Non-pigmented ciliary epithelial cell (primary cell): ENCODE measurements at regions not wholly inside any gene's neighbourhood (a gene's known extent, or its start where the extent isn't known, plus 50 kb on each side); places are given as distances from the start of the nearest gene placed in this dataset.
"Not testable (repeated sequence)": the region's sequence is repeated elsewhere in the genome, so short reads cannot be mapped to it uniquely, and the experiment has no call there.

ENCODE experiments used
- DNase-seq: peaks from one replicate; pipeline ENCODE4 v3.0.0-alpha.2; 2010; ENCODE audit warnings: low read depth

- DNase-seq: not testable (repeated sequence)
These were observed 101.7 kb upstream of the ZNF337 start for GRCh38 chr20:25798174-25798993.

- not testable (repeated sequence) for DNase-seq
These were observed 100.4 kb upstream of the ZNF337 start for GRCh38 chr20:25797062-25797461.

DNA sequence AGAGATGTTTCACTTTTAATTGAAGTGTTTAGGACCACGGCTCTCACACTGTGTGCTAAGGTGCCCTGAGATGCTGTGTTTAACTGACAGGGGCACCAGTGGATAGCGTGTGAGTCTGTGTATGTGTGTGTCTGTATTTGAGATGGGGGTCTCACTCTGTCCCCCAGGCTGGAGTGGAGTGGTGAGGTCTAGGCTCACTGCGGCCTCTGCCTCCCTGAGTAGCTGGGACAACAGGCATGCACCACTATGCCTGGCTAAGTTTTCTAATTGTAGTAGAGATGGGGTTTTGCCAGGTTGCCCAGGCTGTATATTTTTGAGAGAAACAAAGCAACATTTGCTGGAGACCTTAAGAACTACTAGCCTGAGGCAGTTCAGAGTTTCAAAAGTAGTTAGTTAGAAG is 80.6 kb upstream of the ZNF337 start:
- not testable (repeated sequence) for DNase-seq

GRCh38 chr20:25774711-25775110 is 78.1 kb upstream of the ZNF337 start:
- DNase-seq: not testable (repeated sequence)

DNA sequence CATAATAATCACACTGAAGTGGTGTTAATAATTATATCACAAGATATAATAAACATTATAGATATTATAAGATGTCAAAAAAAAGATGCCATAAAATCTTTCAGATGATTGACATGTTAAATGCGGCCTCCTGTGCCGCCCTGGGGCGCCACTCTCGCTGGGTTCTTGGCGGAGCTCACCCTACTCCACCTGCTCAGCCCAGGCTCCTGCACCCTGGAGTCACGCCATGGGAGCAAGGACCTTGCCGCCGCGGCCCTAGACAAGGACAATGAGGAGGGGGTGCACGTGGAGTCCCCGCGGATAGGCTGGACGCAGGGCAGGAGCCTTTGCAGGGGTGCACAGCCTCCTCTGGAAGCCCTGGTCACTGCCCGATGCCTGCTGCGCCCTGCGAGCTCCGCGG is 77.5 kb upstream of the ZNF337 start:
- DNase-seq: not testable (repeated sequence)

GRCh38 chr20:25772437-25772836 is 75.8 kb upstream of the ZNF337 start:
- DNase-seq: not testable (repeated sequence)

DNA sequence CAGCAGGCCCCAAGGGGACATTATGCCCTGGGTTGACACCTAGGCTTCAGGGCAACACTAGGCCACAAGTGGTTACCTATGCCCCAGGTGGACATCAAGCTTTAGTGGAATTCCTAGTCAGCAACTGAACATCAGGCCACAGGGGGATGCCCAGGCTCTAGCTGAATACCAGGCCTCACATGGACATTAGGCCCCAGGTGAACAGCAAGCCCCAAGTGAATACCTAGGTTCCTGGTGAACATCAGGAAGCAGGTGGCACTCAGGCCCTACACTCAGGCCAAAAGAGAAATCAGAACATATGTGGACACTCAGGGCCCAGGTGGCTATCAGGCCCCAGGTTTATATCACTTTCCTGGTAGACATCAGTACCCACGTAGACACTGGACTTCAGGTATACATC is 75.2 kb upstream of the ZNF337 start:
- not testable (repeated sequence) for DNase-seq

DNA sequence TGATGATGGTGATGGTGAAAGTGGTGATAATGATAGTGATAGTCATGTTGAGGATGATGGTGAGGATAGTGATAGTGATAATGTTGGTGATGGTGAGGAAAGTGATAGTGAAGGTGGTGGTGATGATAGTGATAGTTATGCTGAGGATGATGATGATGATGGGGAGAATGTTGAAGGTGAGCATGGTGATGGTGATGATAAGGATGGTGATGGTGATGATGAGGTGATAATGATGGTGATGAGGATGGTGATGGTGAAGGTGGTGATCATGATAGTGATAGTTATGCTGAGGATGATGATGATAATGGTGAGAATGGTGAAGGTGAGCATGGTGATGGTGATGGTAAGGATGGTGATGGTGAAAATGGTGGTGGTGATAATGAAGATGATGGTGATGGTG is 64.9 kb upstream of the ZNF337 start:
- no peak for DNase-seq

GRCh38 chr20:25761046-25761445 is 64.4 kb upstream of the ZNF337 start:
- not testable (repeated sequence) for DNase-seq

GRCh38 chr20:25750765-25751696 is 54.4 kb upstream of the ZNF337 start:
- no peak for DNase-seq

DNA sequence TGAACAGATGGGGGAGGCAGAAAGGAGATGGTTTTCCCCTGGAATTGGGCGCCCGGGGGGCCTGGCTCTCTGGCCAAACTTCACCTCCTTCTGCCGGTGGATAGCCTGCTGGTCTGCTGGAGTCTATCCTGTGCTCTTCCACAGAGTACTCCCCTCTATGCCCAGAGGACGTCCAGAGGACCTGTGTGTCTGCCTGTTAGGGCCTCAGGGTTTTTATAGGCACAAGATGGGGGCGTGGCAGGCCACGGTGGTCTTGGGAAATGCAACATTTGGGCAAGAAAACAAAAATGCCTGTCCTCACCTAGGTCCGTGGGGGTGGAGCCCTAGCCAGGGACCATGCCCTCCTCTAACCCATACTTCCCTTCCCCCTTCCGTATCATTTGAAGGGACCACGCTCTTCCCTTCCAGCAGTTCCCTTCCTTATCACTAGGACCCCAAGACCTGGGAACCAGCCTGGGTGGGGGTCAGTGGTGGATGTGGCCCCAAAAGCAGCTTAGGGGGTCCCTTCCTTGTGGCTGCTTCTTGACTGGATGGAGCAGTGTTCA is 53.6 kb upstream of the ZNF337 start:
- no peak for DNase-seq

- DNase-seq: no peak
These were observed 53.0 kb upstream of the ZNF337 start for GRCh38 chr20:25749649-25750048.
